C4-2B (cell line): ENCODE measurements at regions not wholly inside any gene's neighbourhood (a gene's known extent, or its start where the extent isn't known, plus 50 kb on each side); places are given as distances from the start of the nearest gene placed in this dataset.

Source experiments
- CTCF ChIP-seq: fragments of 450-650 bp; conservative IDR thresholded peaks from 2 replicates; pipeline ENCODE4 v1.5.1; 2017; ENCODE audit warnings: mild to moderate bottlenecking
- ZFX ChIP-seq: fragments of 450-650 bp; IDR thresholded peaks from 2 replicates; pipeline ENCODE4 v1.6.1; 2017

- no peak for TF ChIP-seq CTCF
- TF ChIP-seq ZFX = no peak
Measured at GRCh38 chr1:101742509-101742908, 254.2 kb downstream of the OLFM3 start.
